ENCODE measurements at regions not wholly inside any gene's neighbourhood (a gene's known extent, or its start where the extent isn't known, plus 50 kb on each side); places are given as distances from the start of the nearest gene placed in this dataset.
"Not testable (repeated sequence)": the region's sequence is repeated elsewhere in the genome, so short reads cannot be mapped to it uniquely, and the experiment has no call there.

DNA sequence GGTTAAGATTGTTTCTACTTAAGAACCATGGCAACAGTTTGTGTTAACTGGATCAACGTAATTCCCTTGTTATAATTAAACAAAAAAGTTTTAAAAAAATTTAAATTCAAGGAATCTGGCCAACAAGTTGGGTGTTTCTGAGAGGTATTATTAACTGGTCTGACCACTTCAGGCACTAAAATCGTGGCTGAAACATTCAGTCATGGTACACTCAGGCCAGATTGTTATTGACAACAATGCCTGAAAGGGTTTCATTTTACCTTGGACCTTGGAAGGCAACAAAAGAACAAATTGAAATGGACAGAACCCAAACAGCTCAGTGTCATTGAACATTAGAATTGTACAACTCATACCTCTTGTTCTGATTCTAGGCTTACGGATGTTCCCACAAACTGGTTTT is 103.3 kb upstream of the ARMC3 start:
- DNase-seq = no peak

DNA sequence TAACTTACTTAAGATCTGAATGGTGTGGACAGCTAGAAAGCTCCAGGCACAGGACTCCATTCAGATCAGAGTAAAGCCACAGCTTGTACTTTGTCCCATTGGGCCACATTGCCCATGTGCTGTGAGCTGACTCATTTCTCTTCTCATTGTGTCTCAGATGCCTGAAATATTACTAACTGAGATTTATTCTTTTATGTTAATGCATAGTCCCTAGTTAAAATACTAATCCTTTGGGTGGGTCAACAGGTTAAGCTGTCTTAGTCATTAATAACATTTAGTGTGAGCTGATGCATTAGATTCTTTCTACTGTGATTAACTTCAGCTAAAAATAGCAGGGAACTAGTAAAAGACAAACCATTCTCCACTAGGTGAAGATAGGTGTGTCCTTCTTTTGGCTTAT is 104.7 kb upstream of the ARMC3 start:
- DNase-seq = no peak

DNA sequence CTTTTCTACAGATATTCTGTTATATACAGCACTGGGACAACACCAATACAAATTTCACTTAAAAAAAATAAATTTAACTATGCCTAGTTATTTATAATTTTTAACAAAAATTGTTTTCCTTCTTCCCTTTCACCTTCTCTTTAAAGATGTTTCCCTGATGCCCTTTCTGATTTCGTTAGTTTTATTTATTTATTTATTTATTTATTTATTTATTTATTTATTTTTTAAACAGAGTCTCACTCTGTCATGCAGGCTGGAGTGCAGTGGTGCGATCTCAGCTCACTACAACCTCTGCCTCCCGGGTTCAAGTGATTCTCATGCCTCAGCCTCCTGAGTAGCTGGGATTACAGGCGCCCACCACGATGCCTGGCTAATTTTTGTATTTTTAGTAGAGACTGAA is 105.9 kb upstream of the ARMC3 start:
- DNase-seq = not testable (repeated sequence)

DNA sequence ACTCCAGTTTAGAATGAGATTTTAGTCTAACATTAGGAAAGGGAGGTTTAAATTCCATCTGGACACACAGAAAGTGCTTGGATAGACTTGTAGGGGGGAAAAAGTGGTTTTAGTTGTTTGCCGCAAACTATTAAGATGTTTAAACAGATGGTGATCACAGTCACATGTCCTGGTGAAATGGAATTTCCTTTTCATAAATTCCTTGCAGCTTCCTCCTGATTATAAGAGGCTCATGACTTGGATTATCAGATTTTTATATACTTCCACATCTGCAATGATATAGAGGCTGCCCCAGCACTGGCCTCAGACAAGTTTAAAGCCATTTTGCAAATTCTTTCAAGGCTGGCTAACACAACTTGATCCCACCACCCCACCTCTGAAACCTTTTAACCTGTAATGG is 106.4 kb upstream of the ARMC3 start:
- no peak for DNase-seq

DNA sequence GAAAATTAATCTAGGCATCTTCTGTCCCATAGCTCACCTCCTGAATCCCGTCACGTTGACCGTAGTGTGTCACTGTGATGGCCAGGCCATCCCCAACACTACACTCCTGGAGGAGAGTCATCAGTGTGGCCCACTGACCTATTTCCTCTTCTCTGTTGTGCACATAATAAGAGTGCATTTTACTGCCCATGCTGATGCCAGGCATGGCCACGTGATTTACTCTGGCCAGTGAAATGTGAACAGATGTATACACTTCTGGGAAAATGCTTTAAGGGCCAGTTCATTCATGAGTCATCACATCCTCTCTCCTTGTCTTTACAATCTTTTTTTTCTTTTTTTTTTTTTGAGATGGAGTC is 101.9 kb upstream of the PIP4K2A start:
- no peak for DNase-seq

DNA sequence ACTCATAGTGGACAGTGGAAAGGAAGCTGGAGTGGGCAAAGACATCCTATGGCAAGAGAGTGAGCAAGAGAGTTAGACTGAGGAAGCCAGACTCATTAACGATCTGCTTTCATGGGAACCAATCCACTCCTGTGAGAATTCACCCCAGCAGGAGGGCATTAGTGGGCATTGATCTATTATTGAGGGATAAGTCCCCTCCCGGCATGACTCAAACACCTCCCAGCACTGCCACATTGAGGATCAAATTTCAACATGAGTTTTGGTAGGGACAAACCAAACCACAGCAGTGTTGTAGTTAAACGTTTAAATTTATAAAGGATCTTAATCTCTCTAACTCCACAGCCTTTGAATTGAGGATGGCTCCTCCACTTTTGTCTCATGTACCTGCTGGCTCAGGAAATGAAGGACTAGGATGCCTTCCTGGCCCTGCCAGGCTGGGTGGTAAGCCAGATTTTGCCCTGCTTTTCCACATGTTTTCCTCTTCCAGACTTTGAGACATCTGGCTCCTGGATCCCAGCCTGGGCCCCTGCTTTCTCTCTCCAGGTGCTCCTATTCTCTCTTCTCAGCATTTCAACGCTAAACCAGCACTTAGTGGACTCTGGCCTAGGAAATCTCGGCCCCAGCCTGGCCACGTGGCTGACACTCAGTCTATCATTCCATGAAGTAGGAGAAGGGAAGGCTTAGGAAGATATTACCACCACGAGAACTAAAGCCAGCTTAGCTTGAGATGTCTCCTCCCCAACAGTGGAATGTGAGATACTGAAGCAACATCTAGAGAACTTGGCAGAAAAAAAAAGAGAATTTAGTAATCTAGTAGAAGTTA is 96.5 kb upstream of the PIP4K2A start:
- DNase-seq = no peak

- DNase-seq = no peak
Observed at GRCh38 chr10:22807238-22807637, 92.9 kb upstream of the PIP4K2A start.

GRCh38 chr10:22805304-22805703 is 90.9 kb upstream of the PIP4K2A start:
- DNase-seq = peak; percentile 54

- DNase-seq = no peak
Observed at GRCh38 chr10:22803261-22803885, 89.0 kb upstream of the PIP4K2A start.

DNA sequence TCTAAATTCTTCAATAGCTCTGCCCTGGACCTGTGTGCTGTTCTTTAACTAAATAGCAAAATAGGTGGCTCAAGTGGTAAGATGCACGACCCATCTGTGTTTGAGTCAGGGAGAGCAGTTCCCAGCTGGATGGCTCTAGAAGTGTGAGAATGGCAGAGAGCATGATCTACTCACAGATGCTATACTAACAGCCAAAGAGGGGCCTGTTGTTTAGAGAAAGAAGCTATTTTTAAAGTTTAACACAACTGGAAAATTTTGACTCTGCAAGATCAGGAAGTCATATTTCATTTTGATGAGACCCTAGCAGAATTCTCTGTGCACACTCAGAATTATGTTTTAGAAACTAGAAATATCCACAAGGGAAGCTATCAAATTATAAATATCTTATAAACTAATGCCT is 87.4 kb upstream of the PIP4K2A start:
- DNase-seq = no peak

GRCh38 chr10:22797796-22798195 is 83.4 kb upstream of the PIP4K2A start:
- not testable (repeated sequence) for DNase-seq

GRCh38 chr10:22795546-22795945 is 81.2 kb upstream of the PIP4K2A start:
- DNase-seq = no peak

- no peak for DNase-seq
Observed at GRCh38 chr10:22792161-22792560, 77.8 kb upstream of the PIP4K2A start.

GRCh38 chr10:22791665-22792064 is 77.3 kb upstream of the PIP4K2A start:
- DNase-seq = no peak

DNA sequence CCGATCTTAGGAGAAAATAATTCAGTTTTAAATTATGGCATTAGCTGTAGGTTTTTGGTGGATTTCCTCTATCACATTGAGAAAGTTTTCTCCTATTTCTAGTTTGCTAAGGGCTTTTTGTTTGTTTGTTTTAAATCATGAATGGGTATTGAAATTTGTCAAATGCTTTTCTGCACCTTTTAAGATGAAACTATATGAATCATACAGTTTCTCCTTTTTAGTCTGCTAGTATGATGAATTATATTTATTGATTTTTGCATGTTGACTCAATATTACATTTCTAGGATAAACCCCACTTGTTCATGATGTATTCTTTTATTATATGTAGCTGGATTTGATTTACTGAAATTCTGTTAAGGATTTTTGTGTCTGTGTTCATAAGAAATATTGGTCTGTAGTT is 70.3 kb upstream of the PIP4K2A start:
- DNase-seq = no peak

- no peak for DNase-seq
Observed at GRCh38 chr10:22783807-22784206, 69.4 kb upstream of the PIP4K2A start.

DNA sequence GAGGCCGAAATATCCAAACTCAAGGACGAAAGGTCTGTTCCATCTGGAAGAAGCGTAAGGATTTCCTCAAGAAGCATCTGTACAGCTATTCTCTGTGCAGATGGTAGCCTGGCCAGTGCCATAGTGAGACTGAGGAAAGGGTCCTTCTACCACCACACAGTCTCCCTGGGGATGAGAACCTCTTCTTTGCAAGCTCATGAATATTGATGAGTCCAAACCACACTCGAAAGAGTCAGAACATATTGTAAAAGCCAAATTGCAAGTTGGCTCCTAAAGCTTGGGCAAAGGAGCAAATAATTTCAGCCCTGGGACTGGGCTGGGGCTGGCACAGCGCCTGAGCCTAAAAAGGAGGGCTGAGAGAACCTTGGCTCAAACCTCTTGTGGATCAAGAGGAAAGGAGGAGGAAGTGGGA is 66.1 kb upstream of the PIP4K2A start:
- DNase-seq = no peak

GRCh38 chr10:22779331-22780019 is 65.1 kb upstream of the PIP4K2A start:
- no peak for DNase-seq

GRCh38 chr10:22774102-22774501 is 59.7 kb upstream of the PIP4K2A start:
- no peak for DNase-seq

DNA sequence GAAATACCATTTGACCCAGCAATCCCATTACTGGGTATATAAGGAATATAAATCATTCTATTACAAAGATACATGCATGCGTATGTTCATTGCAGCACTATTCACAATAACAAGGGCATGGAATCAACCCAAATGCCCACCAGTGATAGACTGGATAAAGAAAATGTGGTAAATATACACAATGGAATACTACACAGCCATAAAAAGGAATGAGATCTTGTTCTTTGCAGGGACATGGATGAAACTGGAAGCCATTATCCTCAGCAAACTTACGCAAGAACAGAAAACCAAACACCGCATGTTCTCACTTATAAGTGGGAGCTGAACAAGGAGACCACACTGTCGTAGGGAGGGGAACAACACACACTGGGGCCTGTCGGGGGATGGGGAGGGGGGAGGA is 57.3 kb upstream of the PIP4K2A start:
- not testable (repeated sequence) for DNase-seq

GRCh38 chr10:22770270-22770669 is 55.9 kb upstream of the PIP4K2A start:
- DNase-seq = no peak

DNA sequence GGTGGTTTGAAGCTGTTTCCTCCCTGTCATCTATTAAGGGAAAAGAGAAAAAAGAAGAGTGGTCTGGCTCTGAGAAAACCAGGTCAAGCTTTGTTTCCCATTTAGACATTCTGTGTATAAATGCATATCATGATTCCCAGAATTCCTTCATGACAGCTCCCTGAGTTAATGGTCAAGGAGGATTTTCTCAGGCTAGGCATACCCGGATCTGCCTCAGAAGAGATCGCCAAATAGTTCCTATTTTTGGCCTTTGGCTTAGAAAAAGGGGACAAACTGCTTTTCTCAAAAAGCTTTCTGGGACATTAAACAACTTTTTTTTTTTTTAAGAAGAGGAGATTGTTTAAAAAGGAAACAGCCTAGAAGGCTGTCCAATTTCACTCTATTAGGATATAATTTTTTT is 53.5 kb upstream of the PIP4K2A start:
- no peak for DNase-seq

GRCh38 chr10:22766693-22767092 is 52.3 kb upstream of the PIP4K2A start:
- no peak for DNase-seq
